PC-3 (cell line): ENCODE measurements at regions not wholly inside any gene's neighbourhood (a gene's known extent, or its start where the extent isn't known, plus 50 kb on each side); places are given as distances from the start of the nearest gene placed in this dataset.

Experiments used
- ATAC-seq: fragments of 200-7000 bp; cut with Tn5 transposase; 2 replicates; pipeline ENCODE4 v1.9.1; 2020; ENCODE audit warnings: mild to moderate bottlenecking, moderate library complexity
- BruUV-seq: library from RNA; stranded (reverse); fragments of 400-500 nt; replicated peaks from 2 replicates; lab custom pipeline; 2021; lab: Mats Ljungman, UMichigan
- CTCF ChIA-PET: fragments of 300-600 bp; sonication (Branson Sonifier 250); formaldehyde crosslinking; loops from one replicate; lab custom pipeline; 2022; ENCODE audit warnings: antibody characterized with exemption; lab: Charles Lee
- POLR2A ChIA-PET: fragments of 300-600 bp; sonication (Branson Sonifier 250); formaldehyde crosslinking; loops from one replicate; lab custom pipeline; 2022; ENCODE audit warnings: antibody characterized with exemption; ENCODE audit not compliant: unreplicated experiment; lab: Charles Lee
- DNase-seq: peaks from one replicate; pipeline ENCODE4 v3.0.0-alpha.2; 2015
- H2AFZ ChIP-seq: fragments of 300-600 bp; sonication (generic); 2 replicates; pipeline ENCODE4 v1.6.0; 2016; ENCODE audit warnings: antibody characterized with exemption, low read length
- H3F3A ChIP-seq: fragments of 300-600 bp; sonication (generic); one replicate; pipeline ENCODE4 v1.6.0; 2017; ENCODE audit warnings: antibody characterized with exemption, low read length, control low read depth, mild to moderate bottlenecking; ENCODE audit not compliant: unreplicated experiment
- H3K27ac ChIP-seq: fragments of 300-600 bp; sonication (generic); 2 replicates; pipeline ENCODE4 v1.5.1; 2016; ENCODE audit warnings: mild to moderate bottlenecking, low read length
- H3K27me3 ChIP-seq: fragments of 300-600 bp; sonication (generic); 2 replicates; pipeline ENCODE4 v1.6.1; 2016; ENCODE audit warnings: low read length, mixed read lengths
- H3K36me3 ChIP-seq: fragments of 300-600 bp; sonication (generic); 2 replicates; pipeline ENCODE4 v1.6.1; 2016; ENCODE audit warnings: low read depth, mixed run types, low read length, mixed read lengths
- H3K4me1 ChIP-seq: fragments of 300-600 bp; sonication (generic); 2 replicates; pipeline ENCODE4 v1.5.1; 2016; ENCODE audit warnings: low read length; ENCODE audit not compliant: insufficient read depth
- H3K4me2 ChIP-seq: fragments of 300-600 bp; sonication (generic); 2 replicates; pipeline ENCODE4 v1.6.0; 2016; ENCODE audit warnings: low read length
- H3K4me3 ChIP-seq: fragments of 300-600 bp; sonication (generic); 2 replicates; pipeline ENCODE4 v1.5.1; 2016; ENCODE audit warnings: mild to moderate bottlenecking, low read length, mixed read lengths
- H3K79me2 ChIP-seq: fragments of 300-600 bp; sonication (generic); 2 replicates; pipeline ENCODE4 v1.6.1; 2017; ENCODE audit warnings: low read length, mixed read lengths
- H3K9ac ChIP-seq: fragments of 300-600 bp; sonication (generic); 2 replicates; pipeline ENCODE4 v1.6.0; 2016; ENCODE audit warnings: mild to moderate bottlenecking, low read length
- H3K9me2 ChIP-seq: fragments of 300-600 bp; sonication (generic); replicated peaks from 2 replicates; pipeline ENCODE4 v1.6.1; 2016; ENCODE audit warnings: mixed run types, low read length, mixed read lengths
- H3K9me3 ChIP-seq: fragments of 300-600 bp; sonication (generic); 2 replicates; pipeline ENCODE4 v1.6.1; 2016; ENCODE audit warnings: low read length, mixed read lengths
- H4K20me1 ChIP-seq: fragments of 300-600 bp; sonication (generic); 2 replicates; pipeline ENCODE4 v1.6.1; 2016; ENCODE audit warnings: low read length, mixed read lengths
- EZH2 ChIP-seq: fragments of 300-600 bp; sonication (generic); IDR thresholded peaks from one replicate; pipeline ENCODE4 v1.6.1; 2017; ENCODE audit warnings: antibody characterized with exemption, mild to moderate bottlenecking, low read length; ENCODE audit not compliant: unreplicated experiment
- EZH2phosphoT487 ChIP-seq: fragments of 300-600 bp; sonication (generic); IDR thresholded peaks from 2 replicates; pipeline ENCODE4 v1.6.1; 2018; ENCODE audit warnings: mild to moderate bottlenecking, antibody characterized with exemption, low read length, borderline replicate concordance
- intact Hi-C: fragments of 100-400 bp; cut with micrococcal nuclease; formaldehyde crosslinking; loops from 2 replicates; pipeline ENCODE4 v1.9.0; 2023
- TF ChIP-seq, protein P1 (sequence below): fragments of 300-600 bp; sonication (generic); conservative IDR thresholded peaks from 2 replicates; pipeline ENCODE4 v1.5.1; 2017; ENCODE audit warnings: antibody characterized with exemption, low read depth, mild to moderate bottlenecking, low read length

DNA sequence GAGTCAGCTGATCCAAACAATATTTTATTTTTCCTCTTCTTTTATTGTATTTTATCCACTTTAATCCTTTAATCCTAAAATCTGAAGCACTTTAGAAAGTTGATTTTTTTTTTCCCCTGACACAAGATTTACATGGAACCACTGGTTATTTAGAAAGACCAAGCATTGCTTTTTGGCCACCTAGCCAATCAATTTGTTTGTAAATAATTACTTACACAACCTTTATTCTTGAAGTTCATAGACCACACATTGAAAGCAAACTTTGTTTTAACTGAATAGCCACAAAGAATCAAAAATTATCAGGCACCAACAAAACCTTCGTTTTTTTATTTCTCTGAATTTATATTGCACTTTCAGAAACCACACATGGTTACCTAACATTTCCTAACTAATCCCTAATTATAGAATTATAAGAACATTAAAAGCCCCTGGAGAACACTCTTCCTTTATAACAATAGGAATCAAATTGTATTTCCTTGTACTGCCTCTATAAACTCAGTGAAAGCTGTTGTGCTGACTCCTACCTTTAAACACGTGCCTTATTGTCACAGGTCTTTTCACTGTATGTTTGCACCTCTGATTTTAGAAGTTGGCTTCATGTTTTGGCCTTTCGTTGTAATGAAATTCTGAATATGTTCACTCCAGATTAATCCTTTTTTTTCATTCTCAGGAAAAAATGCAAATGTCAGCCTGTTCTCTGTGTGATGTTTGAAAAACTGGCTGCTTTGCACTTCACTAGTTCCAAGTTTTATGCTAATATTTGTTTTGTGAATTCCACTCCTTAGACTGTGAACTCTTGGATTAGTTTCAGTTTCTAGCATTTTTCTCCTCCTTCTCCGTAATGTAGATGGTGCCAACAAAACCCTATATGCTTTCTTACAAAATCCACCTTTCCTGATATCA is 1511.9 kb downstream of the REEP3 start:
- Histone ChIP-seq H3K9me2 (no peaks in the 10 kb centered on the region), H3K9ac (no peak overlapping the region), H3K27ac (no peak overlapping the region), H3F3A (no peaks in the 10 kb centered on the region), H3K27me3 (no peaks in the 10 kb centered on the region), H3K9me3 (peaks cover 18% of the 10 kb centered on the region), H2AFZ (peak overlapping the region; percentile 31; the same call in 1 of the 2 replicates), H3K36me3 (no peaks in the 10 kb centered on the region), H3K4me3 (no peak overlapping the region), H4K20me1 (no peaks in the 10 kb centered on the region), H3K79me2 (no peaks in the 10 kb centered on the region), H3K4me1 (0 out of 2 replicates have a peak, but pooled peaks cover 7% of the 10 kb centered on the region), H3K4me2 (peak overlapping the region; percentile 17; the same call in 1 of the 2 replicates)
- BruUV-seq, result no TSS peak
- ATAC-seq (peak; percentile 80), DNase-seq (peak; percentile 29)
- CTCF ChIA-PET, result no interaction called here
- TF ChIP-seq EZH2phosphoT487 (no peak), EZH2 (no peak)
- TF ChIP-seq, protein P1, sequence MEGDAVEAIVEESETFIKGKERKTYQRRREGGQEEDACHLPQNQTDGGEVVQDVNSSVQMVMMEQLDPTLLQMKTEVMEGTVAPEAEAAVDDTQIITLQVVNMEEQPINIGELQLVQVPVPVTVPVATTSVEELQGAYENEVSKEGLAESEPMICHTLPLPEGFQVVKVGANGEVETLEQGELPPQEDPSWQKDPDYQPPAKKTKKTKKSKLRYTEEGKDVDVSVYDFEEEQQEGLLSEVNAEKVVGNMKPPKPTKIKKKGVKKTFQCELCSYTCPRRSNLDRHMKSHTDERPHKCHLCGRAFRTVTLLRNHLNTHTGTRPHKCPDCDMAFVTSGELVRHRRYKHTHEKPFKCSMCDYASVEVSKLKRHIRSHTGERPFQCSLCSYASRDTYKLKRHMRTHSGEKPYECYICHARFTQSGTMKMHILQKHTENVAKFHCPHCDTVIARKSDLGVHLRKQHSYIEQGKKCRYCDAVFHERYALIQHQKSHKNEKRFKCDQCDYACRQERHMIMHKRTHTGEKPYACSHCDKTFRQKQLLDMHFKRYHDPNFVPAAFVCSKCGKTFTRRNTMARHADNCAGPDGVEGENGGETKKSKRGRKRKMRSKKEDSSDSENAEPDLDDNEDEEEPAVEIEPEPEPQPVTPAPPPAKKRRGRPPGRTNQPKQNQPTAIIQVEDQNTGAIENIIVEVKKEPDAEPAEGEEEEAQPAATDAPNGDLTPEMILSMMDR, result no peak
- POLR2A ChIA-PET, result no interaction called here
- intact Hi-C loops, result no loop called here

GRCh38 chr10:65033957-65034356 is 1512.8 kb downstream of the REEP3 start:
- H3K27ac ChIP-seq, result no peak overlapping the region
- H2AFZ ChIP-seq, result no peak overlapping the region
- 0 out of 2 replicates have a peak, but pooled peaks cover 7% of the 10 kb centered on the region for H3K4me1 ChIP-seq
- no peak overlapping the region for H3K9ac ChIP-seq
- ChIA-PET CTCF (no interaction called here), POLR2A (no interaction called here)
- no TSS peak for BruUV-seq
- H3K4me2 ChIP-seq, result 0 out of 2 replicates have a peak overlapping the region, but pooled peaks have one; percentile 17
- ATAC-seq (no peak), DNase-seq (no peak)
- H4K20me1 ChIP-seq, result no peaks in the 10 kb centered on the region
- H3K79me2 ChIP-seq, result no peaks in the 10 kb centered on the region
- no peak overlapping the region for H3K4me3 ChIP-seq
- no peaks in the 10 kb centered on the region for H3F3A ChIP-seq
- no peaks in the 10 kb centered on the region for H3K9me2 ChIP-seq
- intact Hi-C loops, result no loop called here
- H3K9me3 ChIP-seq, result peaks cover 18% of the 10 kb centered on the region
- TF ChIP-seq, protein P1, result no peak
- TF ChIP-seq EZH2phosphoT487, result no peak
- TF ChIP-seq EZH2, result no peak
- no peaks in the 10 kb centered on the region for H3K36me3 ChIP-seq
- no peaks in the 10 kb centered on the region for H3K27me3 ChIP-seq

DNA sequence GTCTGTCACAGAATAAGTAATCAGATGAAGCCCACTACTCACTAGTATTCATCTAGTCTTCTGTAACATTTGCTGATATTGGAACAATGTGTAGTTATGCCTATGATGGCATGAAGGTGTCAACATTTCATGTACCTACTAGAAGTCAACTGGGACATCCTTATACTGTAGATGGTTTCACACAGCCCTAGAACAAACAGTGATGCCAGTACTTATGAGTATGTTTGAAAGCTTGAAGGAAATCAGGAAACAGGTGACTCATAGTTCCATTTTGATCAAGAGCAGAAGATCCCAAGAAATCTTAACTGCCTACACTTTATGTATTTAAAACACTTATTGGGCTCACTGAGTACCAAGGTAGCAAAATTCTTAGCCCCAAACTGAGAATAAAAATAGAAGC is 1519.6 kb downstream of the REEP3 start:
- DNase-seq, result peak; percentile 39
- TF ChIP-seq EZH2phosphoT487 (no peak), EZH2 (no peak)
- TF ChIP-seq, protein P1, result no peak
- CTCF ChIA-PET, result no interaction called here
- Histone ChIP-seq H4K20me1 (no peaks in the 10 kb centered on the region), H3K36me3 (no peaks in the 10 kb centered on the region), H3K4me3 (no peak overlapping the region), H3K79me2 (no peaks in the 10 kb centered on the region), H3K27ac (no peak overlapping the region), H2AFZ (no peak overlapping the region), H3F3A (no peaks in the 10 kb centered on the region), H3K9me3 (peaks cover under 1% of the 10 kb centered on the region; the same call in 1 of the 2 replicates), H3K9ac (no peak overlapping the region), H3K9me2 (no peaks in the 10 kb centered on the region; the same call in 1 of the 2 replicates), H3K27me3 (no peaks in the 10 kb centered on the region), H3K4me1 (no peaks in the 10 kb centered on the region), H3K4me2 (no peak overlapping the region)
- no TSS peak for BruUV-seq
- intact Hi-C loops, result no loop called here
- ATAC-seq, result peak; percentile 74
- POLR2A ChIA-PET, result no interaction called here
